H9 (cell line): ENCODE measurements at regions not wholly inside any gene's neighbourhood (a gene's known extent, or its start where the extent isn't known, plus 50 kb on each side); places are given as distances from the start of the nearest gene placed in this dataset.

Experiments used
- DNase-seq: peaks from one replicate; pipeline ENCODE4 v3.0.0-alpha.2; 2017
- H2AFZ ChIP-seq: one replicate; pipeline ENCODE4 v1.6.1; 2013; ENCODE audit warnings: mild to moderate bottlenecking, low read length, control low read depth, moderate library complexity
- H2AK5ac ChIP-seq: 2 replicates; pipeline ENCODE4 v1.6.1; 2013; ENCODE audit warnings: low read length, control low read depth, mixed read lengths; ENCODE audit not compliant: insufficient read length
- H2BK120ac ChIP-seq: one replicate; pipeline ENCODE4 v1.6.1; 2013; ENCODE audit warnings: low read depth, mild to moderate bottlenecking, low read length, control low read depth, inconsistent platforms; ENCODE audit not compliant: poor library complexity, severe bottlenecking
- H2BK12ac ChIP-seq: 2 replicates; pipeline ENCODE4 v1.6.1; 2013; ENCODE audit warnings: low read length, control low read depth, mixed read lengths, low read depth; ENCODE audit not compliant: insufficient read length
- H2BK15ac ChIP-seq: 2 replicates; pipeline ENCODE4 v1.6.1; 2013; ENCODE audit warnings: low read depth, low read length, control low read depth
- H2BK20ac ChIP-seq: one replicate; pipeline ENCODE4 v1.6.1; 2013; ENCODE audit warnings: low read depth, mild to moderate bottlenecking, low read length, control low read depth, inconsistent platforms; ENCODE audit not compliant: poor library complexity, severe bottlenecking
- H2BK5ac ChIP-seq: 2 replicates; pipeline ENCODE4 v1.6.1; 2013; ENCODE audit warnings: low read length, control low read depth, mixed read lengths; ENCODE audit not compliant: insufficient read length
- H3K14ac ChIP-seq: 2 replicates; pipeline ENCODE4 v1.6.1; 2013; ENCODE audit warnings: low read length, control low read depth; ENCODE audit not compliant: insufficient read depth
- H3K18ac ChIP-seq: 2 replicates; pipeline ENCODE4 v1.6.1; 2013; ENCODE audit warnings: low read depth, mild to moderate bottlenecking, mixed read lengths, low read length, control low read depth; ENCODE audit not compliant: insufficient read length
- H3K23ac ChIP-seq: 2 replicates; pipeline ENCODE4 v1.6.1; 2013; ENCODE audit warnings: low read length, control low read depth, mixed read lengths, low read depth; ENCODE audit not compliant: insufficient read length
- H3K23me2 ChIP-seq: 2 replicates; pipeline ENCODE4 v1.6.1; 2013; ENCODE audit warnings: low read depth, mild to moderate bottlenecking, mixed read lengths, low read length, control low read depth; ENCODE audit not compliant: insufficient read length, poor library complexity, severe bottlenecking
- H3K27ac ChIP-seq: 2 replicates; pipeline ENCODE4 v1.5.1; 2013; ENCODE audit warnings: low read length, control low read depth, mixed read lengths, low read depth; ENCODE audit not compliant: insufficient read length
- H3K27me3 ChIP-seq: 2 replicates; pipeline ENCODE4 v1.6.1; 2013; ENCODE audit warnings: low read length, control low read depth, inconsistent platforms; ENCODE audit not compliant: insufficient read depth
- H3K4ac ChIP-seq: 2 replicates; pipeline ENCODE4 v1.6.1; 2013; ENCODE audit warnings: low read depth, mild to moderate bottlenecking, control low read depth, inconsistent platforms, low read length, moderate library complexity
- H3K4me1 ChIP-seq: 2 replicates; pipeline ENCODE4 v1.6.1; 2013; ENCODE audit warnings: low read length, control low read depth, inconsistent platforms; ENCODE audit not compliant: insufficient read depth
- H3K4me2 ChIP-seq: 2 replicates; pipeline ENCODE4 v1.6.1; 2013; ENCODE audit warnings: low read length, control low read depth, mixed read lengths; ENCODE audit not compliant: insufficient read length, insufficient read depth
- H3K56ac ChIP-seq: 2 replicates; pipeline ENCODE4 v1.6.1; 2013; ENCODE audit warnings: low read depth, mild to moderate bottlenecking, mixed read lengths, low read length, control low read depth; ENCODE audit not compliant: insufficient read length
- H3K79me1 ChIP-seq: 2 replicates; pipeline ENCODE4 v1.6.1; 2013; ENCODE audit warnings: low read depth, mild to moderate bottlenecking, moderate library complexity, low read length, control low read depth, inconsistent platforms; ENCODE audit not compliant: insufficient read depth, poor library complexity, severe bottlenecking
- H3K79me2 ChIP-seq: 2 replicates; pipeline ENCODE4 v1.6.1; 2013; ENCODE audit warnings: low read length, control low read depth, inconsistent platforms; ENCODE audit not compliant: insufficient read depth
- H3K9ac ChIP-seq: 2 replicates; pipeline ENCODE4 v1.6.1; 2013; ENCODE audit warnings: low read length, control low read depth, mixed read lengths; ENCODE audit not compliant: insufficient read length; ENCODE audit errors: extremely low read depth
- H3K9me3 ChIP-seq: one replicate; pipeline ENCODE4 v1.6.1; 2013; ENCODE audit warnings: low read depth, low read length, inconsistent platforms; ENCODE audit not compliant: control insufficient read depth
- H3T11ph ChIP-seq: one replicate; pipeline ENCODE4 v1.6.1; 2013; ENCODE audit warnings: mild to moderate bottlenecking, low read length, control low read depth, inconsistent platforms
- H4K20me1 ChIP-seq: one replicate; pipeline ENCODE4 v1.6.1; 2013; ENCODE audit not compliant: control insufficient read depth, insufficient read length, insufficient read depth
- H4K5ac ChIP-seq: 2 replicates; pipeline ENCODE4 v1.6.1; 2013; ENCODE audit warnings: low read depth, mild to moderate bottlenecking, mixed read lengths, low read length, control low read depth; ENCODE audit not compliant: insufficient read length
- H4K8ac ChIP-seq: replicated peaks from 2 replicates; pipeline ENCODE4 v1.6.1; 2013; ENCODE audit warnings: low read length, control low read depth, mixed read lengths, low read depth; ENCODE audit not compliant: insufficient read length
- H4K91ac ChIP-seq: 2 replicates; pipeline ENCODE4 v1.6.1; 2013; ENCODE audit warnings: low read depth, mild to moderate bottlenecking, moderate library complexity, mixed read lengths, low read length, control low read depth; ENCODE audit not compliant: insufficient read length
- H3K27ac Mint-ChIP-seq, 3 experiments: 2 replicates in 2 of 3; 3 replicates in 1 of 3; pipeline ENCODE4 v1.8.0; 2020 to 2021; ENCODE audit warnings: mixed read lengths in 3 of 3, mild to moderate bottlenecking in 1 of 3, moderate library complexity in 1 of 3
- H3K27me3 Mint-ChIP-seq: 2 replicates; pipeline ENCODE4 v1.8.0; 2021; ENCODE audit warnings: low read depth, mild to moderate bottlenecking, moderate library complexity, mixed read lengths
- H3K36me3 Mint-ChIP-seq, 3 experiments: 2 replicates in 2 of 3; 3 replicates in 1 of 3; pipeline ENCODE4 v1.8.0; 2020 to 2021; ENCODE audit warnings: low read depth in 3 of 3, mixed read lengths in 3 of 3; ENCODE audit not compliant: insufficient read depth in 1 of 3
- H3K4me1 Mint-ChIP-seq, 2 experiments: 2 replicates each; pipeline ENCODE4 v1.8.0; 2020; ENCODE audit warnings: mixed read lengths in 2 of 2
- H3K4me3 Mint-ChIP-seq, 2 experiments: 2 replicates in 1 of 2; 3 replicates in 1 of 2; pipeline ENCODE4 v1.8.0; 2020 to 2021; ENCODE audit warnings: mild to moderate bottlenecking in 2 of 2, mixed read lengths in 2 of 2, moderate library complexity in 1 of 2
- H3K9me3 Mint-ChIP-seq, 2 experiments: 2 replicates in 1 of 2; 3 replicates in 1 of 2; pipeline ENCODE4 v1.8.0; 2020; ENCODE audit warnings: mild to moderate bottlenecking in 2 of 2, mixed read lengths in 2 of 2, moderate library complexity in 1 of 2
- WGBS: extraction: QIAGEN DNeasy Blood & Tissue Kit; methylation state at CpG from one replicate; pipeline ENCODE4 v1.1.7; 2013; ENCODE audit warnings: missing lambda C conversion rate, low lambda C conversion rate, mixed read lengths; ENCODE audit not compliant: insufficient read length; ENCODE audit errors: extremely low coverage; 5-methylcytosine and 5-hydroxymethylcytosine counted together
- TF ChIP-seq, protein P1 (sequence below): fragments of 200-600 bp; sonication (generic); conservative IDR thresholded peaks from 3 replicates; pipeline ENCODE4 v1.8.0; 2021; ENCODE audit warnings: antibody characterized with exemption, mild to moderate bottlenecking

DNA sequence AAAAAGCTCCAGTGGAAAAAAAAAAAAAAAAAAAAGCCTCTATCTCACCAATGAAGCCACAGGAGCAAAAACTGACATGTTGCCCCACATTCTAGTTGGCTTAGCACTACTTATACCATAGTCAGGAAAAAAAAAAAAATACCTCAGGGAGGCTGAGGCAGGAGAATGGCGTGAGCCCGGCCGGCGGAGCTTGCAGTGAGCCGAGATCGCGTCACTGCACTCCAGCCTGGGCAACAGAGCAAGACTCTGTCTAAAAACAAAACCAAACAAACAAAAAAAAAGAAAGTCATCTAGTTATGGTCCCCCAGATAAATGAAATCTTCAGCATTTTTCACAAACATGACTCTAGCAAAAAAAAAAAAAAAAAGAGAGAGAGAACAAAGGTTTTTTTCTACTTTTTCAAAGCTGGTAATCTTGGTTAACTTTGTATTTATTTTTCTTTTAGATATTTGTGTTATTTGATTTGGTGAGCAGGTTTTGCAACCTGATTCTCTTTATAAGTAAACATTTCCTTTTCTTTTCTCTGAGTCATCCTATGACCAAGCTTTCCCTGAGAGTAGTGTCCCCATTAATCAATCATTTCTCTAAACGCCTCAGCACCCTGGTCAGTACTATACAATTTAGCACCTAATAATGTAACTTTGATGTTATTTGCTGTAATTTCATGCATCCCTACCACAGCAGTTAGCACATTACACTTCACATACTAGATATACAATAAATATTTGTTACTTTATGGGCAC, 273.7 kb upstream of the PIK3C3 start:
- H3K27ac Mint-ChIP-seq = no peak overlapping the region
- H3K4me2 ChIP-seq = no peak overlapping the region
- no CpG with 5 or more reads among the region's 8 CpGs for WGBS
- no peak overlapping the region for H3K4ac ChIP-seq
- no peak overlapping the region for H3K9ac ChIP-seq
- no peak overlapping the region for H2AFZ ChIP-seq
- H3K27me3 ChIP-seq = no peaks in the 10 kb centered on the region
- no peak for DNase-seq
- TF ChIP-seq, protein P1, sequence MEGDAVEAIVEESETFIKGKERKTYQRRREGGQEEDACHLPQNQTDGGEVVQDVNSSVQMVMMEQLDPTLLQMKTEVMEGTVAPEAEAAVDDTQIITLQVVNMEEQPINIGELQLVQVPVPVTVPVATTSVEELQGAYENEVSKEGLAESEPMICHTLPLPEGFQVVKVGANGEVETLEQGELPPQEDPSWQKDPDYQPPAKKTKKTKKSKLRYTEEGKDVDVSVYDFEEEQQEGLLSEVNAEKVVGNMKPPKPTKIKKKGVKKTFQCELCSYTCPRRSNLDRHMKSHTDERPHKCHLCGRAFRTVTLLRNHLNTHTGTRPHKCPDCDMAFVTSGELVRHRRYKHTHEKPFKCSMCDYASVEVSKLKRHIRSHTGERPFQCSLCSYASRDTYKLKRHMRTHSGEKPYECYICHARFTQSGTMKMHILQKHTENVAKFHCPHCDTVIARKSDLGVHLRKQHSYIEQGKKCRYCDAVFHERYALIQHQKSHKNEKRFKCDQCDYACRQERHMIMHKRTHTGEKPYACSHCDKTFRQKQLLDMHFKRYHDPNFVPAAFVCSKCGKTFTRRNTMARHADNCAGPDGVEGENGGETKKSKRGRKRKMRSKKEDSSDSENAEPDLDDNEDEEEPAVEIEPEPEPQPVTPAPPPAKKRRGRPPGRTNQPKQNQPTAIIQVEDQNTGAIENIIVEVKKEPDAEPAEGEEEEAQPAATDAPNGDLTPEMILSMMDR = no peak
- H3K4me3 Mint-ChIP-seq = no peak overlapping the region
- H4K20me1 ChIP-seq = no peaks in the 10 kb centered on the region
- H3K56ac ChIP-seq = no peak overlapping the region
- no peak overlapping the region for H4K91ac ChIP-seq
- H3K4me1 Mint-ChIP-seq = peaks cover 0 to 2% of the 10 kb centered on the region in 2 experiments; a peak in 1 of 4 replicates
- H2BK12ac ChIP-seq = no peak overlapping the region
- H3K79me2 ChIP-seq = no peaks in the 10 kb centered on the region
- H3K27ac ChIP-seq = no peak overlapping the region
- no peaks in the 10 kb centered on the region for H3K9me3 ChIP-seq
- H3K14ac ChIP-seq = no peak overlapping the region
- H3K9me3 Mint-ChIP-seq = no peaks in the 10 kb centered on the region
- no peaks in the 10 kb centered on the region for H3K23me2 ChIP-seq
- H3K4me1 ChIP-seq = no peaks in the 10 kb centered on the region
- H4K8ac ChIP-seq = no peak overlapping the region
- H3K79me1 ChIP-seq = no peaks in the 10 kb centered on the region
- H2AK5ac ChIP-seq = no peak overlapping the region
- no peak overlapping the region for H2BK5ac ChIP-seq
- H2BK15ac ChIP-seq = no peak overlapping the region
- H3K36me3 Mint-ChIP-seq = no peaks in the 10 kb centered on the region
- H4K5ac ChIP-seq = no peak overlapping the region
- no peak overlapping the region for H3K23ac ChIP-seq
- no peak overlapping the region for H2BK120ac ChIP-seq
- no peak overlapping the region for H3T11ph ChIP-seq
- no peaks in the 10 kb centered on the region for H3K27me3 Mint-ChIP-seq
- H3K18ac ChIP-seq = no peak overlapping the region
- no peak overlapping the region for H2BK20ac ChIP-seq
